Esophagus squamous epithelium (tissue), 5 donors: ENCODE measurements at regions not wholly inside any gene's neighbourhood (a gene's known extent, or its start where the extent isn't known, plus 50 kb on each side); places are given as distances from the start of the nearest gene placed in this dataset.

ENCODE experiments used
- DNase-seq: peaks from one replicate; lab custom pipeline; 2025; lab: John Stamatoyannopoulos, UW
- H3K27ac ChIP-seq, 4 donors: fragments of 200-600 bp; sonication (generic); one replicate each; pipeline ENCODE4 v1.5.1; 2016 to 2019; ENCODE audit warnings: mild to moderate bottlenecking in 1 of 4
- H3K27me3 ChIP-seq, 4 donors: fragments of 200-600 bp; sonication (generic); 1 replicate in 3 of 4; 2 replicates in 1 of 4; pipeline versions ENCODE4 v1.5.1 to v1.6.0; 2017 to 2021; ENCODE audit warnings: antibody characterized with exemption in 1 of 4
- H3K36me3 ChIP-seq, 3 donors: fragments of 200-600 bp; sonication (generic); one replicate each; pipeline ENCODE4 v1.5.1; 2016 to 2019
- H3K4me1 ChIP-seq, 3 donors: fragments of 200-600 bp; sonication (generic); one replicate each; pipeline ENCODE4 v1.5.1; 2017 to 2019
- H3K4me3 ChIP-seq, 4 donors: fragments of 200-600 bp; sonication (generic); 1 replicate in 3 of 4; 2 replicates in 1 of 4; pipeline ENCODE4 v1.5.1; 2016 to 2019; ENCODE audit warnings: mild to moderate bottlenecking in 2 of 4, moderate library complexity in 1 of 4
- H3K9me3 ChIP-seq, 3 donors: fragments of 200-600 bp; sonication (generic); one replicate each; pipeline ENCODE4 v1.5.1; 2016 to 2019
- POLR2A ChIP-seq, 4 donors: fragments of 450-650 bp; IDR thresholded peaks; one replicate each; pipeline ENCODE4 v1.6.1; 2017; ENCODE audit warnings: antibody characterized with exemption in 4 of 4, mild to moderate bottlenecking in 4 of 4, moderate library complexity in 3 of 4
- WGBS, 2 donors: methylation state at CpG; one replicate each; pipeline ENCODE4 v1.1.5; 2018; 5-methylcytosine and 5-hydroxymethylcytosine counted together
- intact Hi-C: fragments of 100-400 bp; cut with DNase I; formaldehyde crosslinking; loops from one replicate; pipeline ENCODE4 v1.15.0; 2022
- TF ChIP-seq, protein P1 (sequence below), 6 experiments: fragments of 450-650 bp in 4 of 6; fragments of 200-600 bp in 2 of 6; sonication (generic) in 2 of 6; IDR thresholded peaks; one replicate each; pipeline ENCODE4 v1.5.1; 2016 to 2019; ENCODE audit warnings: antibody characterized with exemption in 6 of 6, mild to moderate bottlenecking in 4 of 6, moderate library complexity in 4 of 6
- donor health status: DM: yes; HTN: yes; CAD: no.

DNA sequence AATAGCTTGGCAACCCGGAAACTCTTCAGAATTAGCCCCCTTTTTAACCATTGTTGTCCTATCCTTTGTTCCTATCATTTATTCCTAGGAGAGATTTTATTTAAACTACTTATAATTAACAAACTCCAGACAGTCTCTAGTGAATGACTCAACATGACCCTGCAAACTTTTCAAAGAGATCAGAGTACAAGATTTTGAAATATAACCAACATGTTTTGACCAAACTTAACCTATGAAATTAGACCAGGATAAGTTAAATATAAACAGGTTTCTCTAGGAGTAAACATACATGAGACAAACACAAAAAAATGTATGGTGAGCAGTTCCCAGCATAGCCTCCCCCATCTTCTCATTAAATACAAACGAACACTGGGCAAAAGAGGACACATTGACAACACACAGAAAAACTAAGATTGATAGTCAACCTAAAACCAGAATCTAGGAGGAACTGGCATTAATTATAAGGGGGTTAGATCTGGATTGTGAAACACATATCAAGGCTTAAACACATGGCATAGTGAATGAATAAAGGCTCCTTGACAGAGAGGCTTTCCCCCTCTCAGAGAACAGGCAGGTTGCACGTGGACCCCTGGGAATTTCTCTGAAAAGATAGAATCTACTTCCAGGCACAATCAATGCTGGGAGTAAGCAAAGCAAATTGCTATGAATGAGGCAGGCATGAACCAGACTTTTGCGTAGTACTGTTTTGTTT, 284.1 kb downstream of the IRS1 start:
- H3K4me3 ChIP-seq, result no peak overlapping the region
- H3K4me1 ChIP-seq, result no peaks in the 10 kb centered on the region
- TF ChIP-seq POLR2A (IDR thresholded peaks at IDR 0.05), result no peak
- TF ChIP-seq, protein P1, sequence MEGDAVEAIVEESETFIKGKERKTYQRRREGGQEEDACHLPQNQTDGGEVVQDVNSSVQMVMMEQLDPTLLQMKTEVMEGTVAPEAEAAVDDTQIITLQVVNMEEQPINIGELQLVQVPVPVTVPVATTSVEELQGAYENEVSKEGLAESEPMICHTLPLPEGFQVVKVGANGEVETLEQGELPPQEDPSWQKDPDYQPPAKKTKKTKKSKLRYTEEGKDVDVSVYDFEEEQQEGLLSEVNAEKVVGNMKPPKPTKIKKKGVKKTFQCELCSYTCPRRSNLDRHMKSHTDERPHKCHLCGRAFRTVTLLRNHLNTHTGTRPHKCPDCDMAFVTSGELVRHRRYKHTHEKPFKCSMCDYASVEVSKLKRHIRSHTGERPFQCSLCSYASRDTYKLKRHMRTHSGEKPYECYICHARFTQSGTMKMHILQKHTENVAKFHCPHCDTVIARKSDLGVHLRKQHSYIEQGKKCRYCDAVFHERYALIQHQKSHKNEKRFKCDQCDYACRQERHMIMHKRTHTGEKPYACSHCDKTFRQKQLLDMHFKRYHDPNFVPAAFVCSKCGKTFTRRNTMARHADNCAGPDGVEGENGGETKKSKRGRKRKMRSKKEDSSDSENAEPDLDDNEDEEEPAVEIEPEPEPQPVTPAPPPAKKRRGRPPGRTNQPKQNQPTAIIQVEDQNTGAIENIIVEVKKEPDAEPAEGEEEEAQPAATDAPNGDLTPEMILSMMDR (IDR thresholded peaks at IDR 0.05), result no peak
- intact Hi-C loops, result no loop called here
- H3K27ac ChIP-seq, result peak overlapping the region in 1 of 4 donors; percentile 15
- no peak for DNase-seq
- H3K9me3 ChIP-seq, result no peaks in the 10 kb centered on the region
- WGBS, 2 donors, result 62 to 72% methylated on average over 4 of the region's 4 CpGs
- no peaks in the 10 kb centered on the region for H3K36me3 ChIP-seq
- H3K27me3 ChIP-seq, result no peaks in the 10 kb centered on the region

- no peaks in the 10 kb centered on the region for H3K9me3 ChIP-seq
- H3K4me3 ChIP-seq, result no peak overlapping the region
- no peaks in the 10 kb centered on the region for H3K27me3 ChIP-seq
- intact Hi-C loops, result no loop called here
- no peaks in the 10 kb centered on the region for H3K4me1 ChIP-seq
- 35 to 56% methylated on average over 1 of the region's 1 CpG for WGBS, 2 donors
- H3K36me3 ChIP-seq, result no peaks in the 10 kb centered on the region
- H3K27ac ChIP-seq, result peak overlapping the region in 1 of 4 donors; percentile 15
- TF ChIP-seq, protein P1 (IDR thresholded peaks at IDR 0.05), result no peak
- no peak for TF ChIP-seq POLR2A (IDR thresholded peaks at IDR 0.05)
- no peak for DNase-seq
Measured at GRCh38 chr2:226514895-226515294, 284.7 kb downstream of the IRS1 start.

GRCh38 chr2:226511311-226511710, 288.3 kb downstream of the IRS1 start:
- DNase-seq, result no peak
- H3K9me3 ChIP-seq, result no peaks in the 10 kb centered on the region
- no peaks in the 10 kb centered on the region for H3K36me3 ChIP-seq
- TF ChIP-seq POLR2A (IDR thresholded peaks at IDR 0.05), result no peak
- TF ChIP-seq, protein P1 (IDR thresholded peaks at IDR 0.05), result no peak
- H3K4me3 ChIP-seq, result no peak overlapping the region
- 73 to 79% methylated on average over 4 of the region's 4 CpGs for WGBS, 2 donors
- no peak overlapping the region for H3K27ac ChIP-seq
- no peaks in the 10 kb centered on the region for H3K4me1 ChIP-seq
- intact Hi-C loops, result no loop called here
- no peaks in the 10 kb centered on the region for H3K27me3 ChIP-seq

DNA sequence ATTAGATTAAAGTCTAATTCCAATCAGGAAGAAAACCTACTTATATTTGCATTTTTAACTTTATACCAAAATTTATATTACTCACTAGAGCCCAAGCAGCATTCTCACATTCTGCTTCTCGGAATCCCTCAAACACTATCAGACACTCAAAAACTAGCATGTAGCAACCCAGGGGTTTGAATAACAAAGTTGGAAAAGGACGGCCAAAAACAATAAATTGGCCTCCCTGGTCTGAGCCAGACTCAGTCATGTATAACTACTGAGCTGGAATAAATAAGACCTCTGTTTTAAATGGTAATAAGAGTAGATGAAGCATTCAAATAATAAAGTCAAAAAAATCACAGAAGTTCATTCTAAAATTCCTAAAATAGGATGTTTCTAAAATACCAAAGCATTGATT, 290.9 kb downstream of the IRS1 start:
- peaks cover 0 to 4% (median 0%) of the 10 kb centered on the region in 3 donors for H3K9me3 ChIP-seq
- no peaks in the 10 kb centered on the region for H3K4me1 ChIP-seq
- no peak for DNase-seq
- H3K27me3 ChIP-seq, result no peaks in the 10 kb centered on the region
- TF ChIP-seq, protein P1 (IDR thresholded peaks at IDR 0.05), result no peak
- no peak for TF ChIP-seq POLR2A (IDR thresholded peaks at IDR 0.05)
- intact Hi-C loops, result no loop called here
- H3K36me3 ChIP-seq, result no peaks in the 10 kb centered on the region
- H3K4me3 ChIP-seq, result no peak overlapping the region
- 71 to 77% methylated on average over 2 of the region's 2 CpGs for WGBS, 2 donors
- no peak overlapping the region for H3K27ac ChIP-seq

GRCh38 chr2:226508005-226508404, 291.6 kb downstream of the IRS1 start:
- WGBS, 2 donors, result 82 to 85% methylated on average over 3 of the region's 3 CpGs
- no peak for DNase-seq

More at GRCh38 chr2:226508005-226508404, 291.6 kb downstream of the IRS1 start:
- no peak overlapping the region for H3K27ac ChIP-seq
- no peak overlapping the region for H3K4me3 ChIP-seq
- no peaks in the 10 kb centered on the region for H3K27me3 ChIP-seq
- peaks cover 0 to 4% (median 0%) of the 10 kb centered on the region in 3 donors for H3K9me3 ChIP-seq
- intact Hi-C loops, result no loop called here
- TF ChIP-seq POLR2A (IDR thresholded peaks at IDR 0.05), result no peak
- TF ChIP-seq, protein P1 (IDR thresholded peaks at IDR 0.05), result no peak
- no peaks in the 10 kb centered on the region for H3K4me1 ChIP-seq
- no peaks in the 10 kb centered on the region for H3K36me3 ChIP-seq
